Activated naive CD4-positive, alpha-beta T cell treated with anti-CD3 and anti-CD28 coated beads, Interleukin-2, amount 50 U/mL, for 72 hours (primary cell): ENCODE measurements at regions not wholly inside any gene's neighbourhood (a gene's known extent, or its start where the extent isn't known, plus 50 kb on each side); places are given as distances from the start of the nearest gene placed in this dataset.
A peak's percentile ranks its signal among the peaks of the same experiment; 100 is the strongest.
"Not testable (repeated sequence)": the region's sequence is repeated elsewhere in the genome, so short reads cannot be mapped to it uniquely, and the experiment has no call there.

ENCODE experiments used
- ATAC-seq, 2 donors: fragments of 150-1000 bp; cut with Tn5 transposase; 2 replicates each; pipeline ENCODE4 v1.10.0; 2021; ENCODE audit warnings: mild to moderate bottlenecking in 2 of 2, moderate library complexity in 2 of 2
- DNase-seq, 2 donors: peaks; one replicate each; pipeline ENCODE4 v3.0.0; 2021 to 2022; ENCODE audit warnings: low spot score in 2 of 2
- H3K27ac Mint-ChIP-seq, 2 donors: one replicate each; pipeline ENCODE4 v1.8.0; 2022; ENCODE audit warnings: mild to moderate bottlenecking in 2 of 2, mixed read lengths in 2 of 2
- H3K36me3 Mint-ChIP-seq, 2 donors: one replicate each; pipeline ENCODE4 v1.8.0; 2022; ENCODE audit warnings: mixed read lengths in 2 of 2
- H3K9me3 Mint-ChIP-seq, 2 donors: one replicate each; pipeline ENCODE4 v1.8.0; 2022; ENCODE audit warnings: mixed read lengths in 2 of 2

GRCh38 chr1:219863816-219864215 lies 64.5 kb downstream of the SLC30A10 start:
- H3K36me3 Mint-ChIP-seq, H3K27ac Mint-ChIP-seq, ATAC-seq, DNase-seq, H3K9me3 Mint-ChIP-seq: not testable (repeated sequence)

- ATAC-seq (no peak), DNase-seq (no peak)
- Mint-ChIP-seq H3K36me3 (no peaks in the 10 kb centered on the region), H3K9me3 (peaks cover 7 to 8% of the 10 kb centered on the region in 2 donors), H3K27ac (no peak overlapping the region)
These were observed 66.0 kb downstream of the SLC30A10 start for GRCh38 chr1:219862366-219862765.

- no peak overlapping the region for H3K27ac Mint-ChIP-seq
- H3K9me3 Mint-ChIP-seq = peaks cover 8 to 15% of the 10 kb centered on the region in 2 donors
- ATAC-seq = no peak
- DNase-seq = no peak
- no peaks in the 10 kb centered on the region for H3K36me3 Mint-ChIP-seq
These were observed 69.4 kb downstream of the SLC30A10 start for GRCh38 chr1:219858980-219859379.

GRCh38 chr1:219847215-219847855 lies 81.0 kb downstream of the SLC30A10 start:
- Mint-ChIP-seq H3K27ac (no peak overlapping the region), H3K36me3 (peaks cover 0 to 6% of the 10 kb centered on the region in 2 donors), H3K9me3 (peaks cover 0 to 8% of the 10 kb centered on the region in 2 donors)
- ATAC-seq = no peak
- DNase-seq = no peak

- H3K36me3 Mint-ChIP-seq, H3K9me3 Mint-ChIP-seq, ATAC-seq: not testable (repeated sequence)
These were observed 88.8 kb downstream of the SLC30A10 start for GRCh38 chr1:219839595-219839994.

GRCh38 chr1:219837994-219838294 lies 90.4 kb downstream of the SLC30A10 start:
- ATAC-seq = no peak
- Mint-ChIP-seq H3K27ac (no peak overlapping the region), H3K36me3 (no peaks in the 10 kb centered on the region), H3K9me3 (no peaks in the 10 kb centered on the region)
- no peak for DNase-seq

More at GRCh38 chr1:219839595-219839994, 88.8 kb downstream of the SLC30A10 start:
- DNase-seq, H3K27ac Mint-ChIP-seq: not testable (repeated sequence)

- H3K27ac Mint-ChIP-seq = no peak overlapping the region
- no peaks in the 10 kb centered on the region for H3K9me3 Mint-ChIP-seq
- DNase-seq = no peak
- ATAC-seq = no peak
- no peaks in the 10 kb centered on the region for H3K36me3 Mint-ChIP-seq
These were observed 90.9 kb downstream of the SLC30A10 start for GRCh38 chr1:219837274-219837993.

- Mint-ChIP-seq H3K27ac (no peak overlapping the region), H3K9me3 (no peaks in the 10 kb centered on the region), H3K36me3 (no peaks in the 10 kb centered on the region)
- no peak for ATAC-seq
- no peak for DNase-seq
These were observed 93.9 kb downstream of the SLC30A10 start for GRCh38 chr1:219834314-219834917.

- no peak for ATAC-seq
- H3K9me3 Mint-ChIP-seq = no peaks in the 10 kb centered on the region
- no peak for DNase-seq
- H3K36me3 Mint-ChIP-seq = no peaks in the 10 kb centered on the region
- peak overlapping the region in 1 of 2 donors; percentile 47 for H3K27ac Mint-ChIP-seq
These were observed 95.0 kb downstream of the SLC30A10 start for GRCh38 chr1:219833214-219833815.

GRCh38 chr1:219826290-219826689 lies 102.1 kb downstream of the SLC30A10 start:
- no peak for ATAC-seq
- no peaks in the 10 kb centered on the region for H3K36me3 Mint-ChIP-seq
- no peak for DNase-seq
- no peak overlapping the region for H3K27ac Mint-ChIP-seq
- no peaks in the 10 kb centered on the region for H3K9me3 Mint-ChIP-seq

GRCh38 chr1:219825355-219825754 lies 103.0 kb downstream of the SLC30A10 start:
- Mint-ChIP-seq H3K27ac (no peak overlapping the region), H3K9me3 (no peaks in the 10 kb centered on the region), H3K36me3 (no peaks in the 10 kb centered on the region)
- DNase-seq (no peak), ATAC-seq (no peak)

GRCh38 chr1:219824338-219824737 lies 104.0 kb downstream of the SLC30A10 start:
- Mint-ChIP-seq H3K27ac (no peak overlapping the region), H3K36me3 (no peaks in the 10 kb centered on the region), H3K9me3 (no peaks in the 10 kb centered on the region)
- ATAC-seq (no peak), DNase-seq (no peak)

GRCh38 chr1:219820551-219820950 lies 107.8 kb downstream of the SLC30A10 start:
- ATAC-seq = no peak
- Mint-ChIP-seq H3K9me3 (no peaks in the 10 kb centered on the region), H3K36me3 (no peaks in the 10 kb centered on the region), H3K27ac (no peak overlapping the region)
- no peak for DNase-seq

GRCh38 chr1:219817914-219818313 lies 110.4 kb downstream of the SLC30A10 start:
- ATAC-seq = no peak
- H3K9me3 Mint-ChIP-seq = no peaks in the 10 kb centered on the region
- H3K27ac Mint-ChIP-seq = no peak overlapping the region
- DNase-seq = no peak
- no peaks in the 10 kb centered on the region for H3K36me3 Mint-ChIP-seq

- DNase-seq = no peak
- H3K9me3 Mint-ChIP-seq = no peaks in the 10 kb centered on the region
- no peak for ATAC-seq
- no peaks in the 10 kb centered on the region for H3K36me3 Mint-ChIP-seq
- H3K27ac Mint-ChIP-seq = no peak overlapping the region
These were observed 115.1 kb downstream of the SLC30A10 start for GRCh38 chr1:219813294-219813693.

GRCh38 chr1:219812491-219813203 lies 115.7 kb downstream of the SLC30A10 start:
- Mint-ChIP-seq H3K9me3 (no peaks in the 10 kb centered on the region), H3K27ac (no peak overlapping the region), H3K36me3 (no peaks in the 10 kb centered on the region)
- ATAC-seq = peak in 1 of 2 donors; percentile 69
- peak in 1 of 2 donors; percentile 11 for DNase-seq

- no peak overlapping the region for H3K27ac Mint-ChIP-seq
- ATAC-seq = no peak
- DNase-seq = no peak
- no peaks in the 10 kb centered on the region for H3K9me3 Mint-ChIP-seq
- no peaks in the 10 kb centered on the region for H3K36me3 Mint-ChIP-seq
These were observed 116.3 kb downstream of the SLC30A10 start for GRCh38 chr1:219812086-219812485.
